Sigmoid colon (tissue), 4 donors: ENCODE measurements at regions not wholly inside any gene's neighbourhood (a gene's known extent, or its start where the extent isn't known, plus 50 kb on each side); places are given as distances from the start of the nearest gene placed in this dataset.

ENCODE experiments used
- EP300 ChIP-seq, 4 donors: sonication (generic); formaldehyde crosslinking; IDR thresholded peaks; one replicate each; pipeline ENCODE4 v1.6.1; 2017; ENCODE audit warnings: antibody characterized with exemption in 4 of 4
- POLR2A ChIP-seq, 2 donors: fragments of 450-650 bp; IDR thresholded peaks; one replicate each; pipeline ENCODE4 v1.6.1; 2016; ENCODE audit warnings: antibody characterized with exemption in 2 of 2, mild to moderate bottlenecking in 2 of 2, moderate library complexity in 2 of 2
- POLR2AphosphoS5 ChIP-seq, 4 donors: sonication (generic); formaldehyde crosslinking; IDR thresholded peaks; one replicate each; pipeline ENCODE4 v1.6.1; 2017; ENCODE audit warnings: antibody characterized with exemption in 4 of 4
- TF ChIP-seq, protein P1 (sequence below), 4 experiments: fragments of 450-650 bp in 3 of 4; fragments of 200-600 bp in 1 of 4; IDR thresholded peaks; one replicate each; pipeline ENCODE4 v1.5.1; 2016 to 2019; ENCODE audit warnings: antibody characterized with exemption in 4 of 4, mild to moderate bottlenecking in 3 of 4, moderate library complexity in 2 of 4

DNA sequence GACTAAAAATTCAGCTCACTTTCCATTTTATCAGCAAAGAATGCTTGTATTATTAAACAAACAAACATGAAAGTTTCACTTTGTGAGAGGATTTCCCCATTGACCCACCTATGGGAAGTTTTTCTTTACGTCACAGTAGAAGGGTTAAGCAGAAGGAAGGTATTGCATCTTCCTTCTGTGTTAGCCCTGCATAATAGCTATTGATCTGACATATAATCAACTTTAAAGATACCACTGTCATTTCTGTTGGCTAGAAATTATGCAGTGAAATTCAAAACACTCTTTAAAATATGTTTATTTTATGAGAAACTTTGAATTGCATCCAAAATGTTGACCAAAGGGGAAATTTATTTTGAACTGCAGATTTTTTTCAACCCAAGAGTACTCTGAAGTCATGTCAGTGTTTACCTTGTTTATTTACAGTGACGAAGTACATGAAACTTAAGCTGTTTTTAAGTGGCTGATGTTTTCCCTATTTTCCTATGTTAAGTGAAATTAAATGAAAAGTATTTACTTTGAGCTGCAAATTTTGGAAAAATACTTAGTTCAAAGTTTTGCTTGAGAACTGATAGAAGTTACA is 566.4 kb downstream of the ZEB2 start:
- TF ChIP-seq POLR2AphosphoS5 (IDR thresholded peaks at IDR 0.05) (no peak), POLR2A (IDR thresholded peaks at IDR 0.05) (no peak), EP300 (IDR thresholded peaks at IDR 0.05) (no peak)
- TF ChIP-seq, protein P1, sequence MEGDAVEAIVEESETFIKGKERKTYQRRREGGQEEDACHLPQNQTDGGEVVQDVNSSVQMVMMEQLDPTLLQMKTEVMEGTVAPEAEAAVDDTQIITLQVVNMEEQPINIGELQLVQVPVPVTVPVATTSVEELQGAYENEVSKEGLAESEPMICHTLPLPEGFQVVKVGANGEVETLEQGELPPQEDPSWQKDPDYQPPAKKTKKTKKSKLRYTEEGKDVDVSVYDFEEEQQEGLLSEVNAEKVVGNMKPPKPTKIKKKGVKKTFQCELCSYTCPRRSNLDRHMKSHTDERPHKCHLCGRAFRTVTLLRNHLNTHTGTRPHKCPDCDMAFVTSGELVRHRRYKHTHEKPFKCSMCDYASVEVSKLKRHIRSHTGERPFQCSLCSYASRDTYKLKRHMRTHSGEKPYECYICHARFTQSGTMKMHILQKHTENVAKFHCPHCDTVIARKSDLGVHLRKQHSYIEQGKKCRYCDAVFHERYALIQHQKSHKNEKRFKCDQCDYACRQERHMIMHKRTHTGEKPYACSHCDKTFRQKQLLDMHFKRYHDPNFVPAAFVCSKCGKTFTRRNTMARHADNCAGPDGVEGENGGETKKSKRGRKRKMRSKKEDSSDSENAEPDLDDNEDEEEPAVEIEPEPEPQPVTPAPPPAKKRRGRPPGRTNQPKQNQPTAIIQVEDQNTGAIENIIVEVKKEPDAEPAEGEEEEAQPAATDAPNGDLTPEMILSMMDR (IDR thresholded peaks at IDR 0.05) = no peak
